Fibroblast of lung (primary cell): ENCODE measurements at regions not wholly inside any gene's neighbourhood (a gene's known extent, or its start where the extent isn't known, plus 50 kb on each side); places are given as distances from the start of the nearest gene placed in this dataset.

Source experiments
- CTCF ChIP-seq, 2 donors: IDR thresholded peaks in 1 of 2; conservative IDR thresholded peaks in 1 of 2; 1 replicate in 1 of 2; 2 replicates in 1 of 2; pipeline ENCODE4 v1.5.1; 2011 to 2012; ENCODE audit warnings: low read length in 2 of 2, control low read depth in 1 of 2, inconsistent platforms in 1 of 2, low read depth in 1 of 2, mild to moderate bottlenecking in 1 of 2
- EZH2 ChIP-seq: IDR thresholded peaks from 2 replicates; pipeline ENCODE4 v1.5.1; 2012; ENCODE audit warnings: low read length, control low read depth, mild to moderate bottlenecking; ENCODE audit errors: missing control alignments

- TF ChIP-seq CTCF (conservative IDR thresholded peaks at IDR 0.05 in 1 of 2, IDR thresholded peaks at IDR 0.05 in 1 of 2; ENCODE audit: low read depth in 1 of 2, low read length in 2 of 2) (no peak), EZH2 (no peak)
Measured at GRCh38 chr20:57970116-57970515, 258.3 kb downstream of the ANKRD60 start.
